ENCODE measurements at regions not wholly inside any gene's neighbourhood (a gene's known extent, or its start where the extent isn't known, plus 50 kb on each side); places are given as distances from the start of the nearest gene placed in this dataset.

DNA sequence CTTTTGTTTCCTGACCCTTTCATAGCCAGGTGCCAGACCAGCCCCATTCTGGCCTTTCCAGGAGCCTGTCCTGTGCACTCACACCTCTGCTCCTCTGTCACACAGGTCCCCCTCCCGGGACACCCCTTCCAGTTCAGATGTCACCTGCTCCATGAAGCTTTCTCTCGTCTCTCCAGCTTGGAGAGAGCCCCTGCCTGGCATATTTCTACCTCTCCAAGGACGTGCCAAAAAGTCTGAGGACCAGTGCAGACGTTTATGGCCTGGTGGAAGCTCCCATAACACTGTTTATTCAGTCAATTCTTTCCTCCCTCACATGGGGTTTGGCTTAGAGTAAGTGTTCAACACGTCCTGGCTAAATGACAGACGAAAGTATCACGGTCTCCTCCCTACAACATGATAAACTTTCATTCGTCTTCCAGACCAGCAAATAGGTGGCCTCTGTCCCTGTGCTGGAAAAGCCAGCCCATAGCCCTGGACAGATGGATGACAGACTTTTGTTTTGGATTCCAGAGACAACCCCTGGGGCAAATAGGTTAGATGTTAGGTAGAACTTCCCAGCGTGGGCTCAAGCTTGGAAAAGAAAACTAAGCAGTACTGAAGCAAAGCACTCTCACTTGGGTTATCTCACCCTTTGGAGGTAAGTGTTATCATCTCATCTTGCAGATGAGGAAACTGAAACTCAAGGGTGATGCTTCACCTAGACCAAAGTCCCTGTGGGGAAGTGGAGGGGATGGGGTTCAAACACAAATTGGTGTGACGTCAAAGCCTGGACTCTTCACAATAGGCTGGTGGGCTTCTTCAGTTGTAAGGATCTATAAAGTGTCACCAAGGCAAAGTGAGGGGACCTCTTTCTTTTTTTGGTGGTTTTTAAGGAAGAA is 52.9 kb upstream of the ECE1 start:
- Mint-ChIP-seq H3K36me3 (ENCODE audit: insufficient read depth) (peaks cover 17% of the 10 kb centered on the region), H3K4me3 (no peak overlapping the region), H3K9me3 (no peaks in the 10 kb centered on the region), H3K27ac (peak overlapping the region; percentile 83 to 87), H3K27me3 (no peaks in the 10 kb centered on the region), H3K4me1 (ENCODE audit: low read depth in 2 of 2) (peaks cover 46 to 47% of the 10 kb centered on the region in 2 donors)
- DNase-seq (no peak), ATAC-seq (replicated peaks) (peak; percentile 23)

DNA sequence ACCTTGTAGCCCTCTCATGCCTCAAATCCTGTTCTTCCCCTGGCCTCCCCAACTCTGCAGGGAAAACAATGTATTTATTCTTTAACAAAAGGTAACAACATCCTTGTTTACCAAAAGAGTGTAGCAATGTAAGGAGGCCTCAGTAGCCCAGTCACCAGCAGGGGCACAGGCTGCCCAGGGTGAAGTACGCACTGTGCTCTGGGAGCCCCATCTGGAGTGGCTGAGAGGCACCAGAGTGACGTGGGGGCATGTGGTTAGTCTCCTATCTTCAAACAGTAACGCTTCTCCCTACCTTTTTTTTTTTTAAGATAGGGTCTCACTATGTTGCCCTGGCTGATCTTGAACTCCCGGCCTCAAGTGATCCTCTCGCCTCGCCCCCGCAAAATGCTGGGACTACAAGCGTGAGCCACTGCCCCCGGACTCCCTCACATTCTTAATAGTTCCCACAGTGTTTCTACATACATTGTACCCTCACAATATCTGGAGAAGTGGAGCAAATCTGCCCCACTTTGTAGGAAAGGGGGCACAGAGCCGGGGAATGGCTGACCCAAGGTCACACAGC is 51.3 kb upstream of the ECE1 start:
- H3K27ac Mint-ChIP-seq: no peak overlapping the region
- no peak overlapping the region for H3K4me3 Mint-ChIP-seq
- peaks cover 46 to 47% of the 10 kb centered on the region in 2 donors for H3K4me1 Mint-ChIP-seq (ENCODE audit: low read depth in 2 of 2)
- peaks cover 17% of the 10 kb centered on the region for H3K36me3 Mint-ChIP-seq (ENCODE audit: insufficient read depth)
- no peak for DNase-seq
- H3K27me3 Mint-ChIP-seq: no peaks in the 10 kb centered on the region
- no peaks in the 10 kb centered on the region for H3K9me3 Mint-ChIP-seq
- no peak for ATAC-seq (replicated peaks)

DNA sequence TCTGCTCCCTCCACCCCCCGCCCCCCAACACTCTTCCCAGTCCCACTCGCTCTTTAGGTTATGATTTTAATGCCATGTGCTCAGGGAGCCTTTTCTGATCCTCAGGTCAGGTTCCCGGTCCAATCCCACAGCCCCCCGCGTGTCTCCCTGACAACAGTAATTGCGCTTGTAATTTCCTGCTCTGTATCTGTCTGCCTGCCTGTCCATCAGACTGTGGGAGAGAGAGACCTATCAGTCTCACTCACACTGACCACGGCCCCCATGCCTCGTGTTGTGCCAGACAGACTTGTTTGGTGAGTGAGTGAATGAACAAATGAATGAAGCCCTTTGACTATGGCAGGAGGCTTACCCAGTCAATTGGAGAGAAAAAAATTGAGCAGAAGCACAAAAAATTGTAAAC is 50.8 kb upstream of the ECE1 start:
- Mint-ChIP-seq H3K27me3 (no peaks in the 10 kb centered on the region), H3K27ac (no peak overlapping the region), H3K4me3 (no peak overlapping the region), H3K36me3 (ENCODE audit: insufficient read depth) (peaks cover 17% of the 10 kb centered on the region), H3K4me1 (ENCODE audit: low read depth in 2 of 2) (peaks cover 46 to 48% of the 10 kb centered on the region in 2 donors), H3K9me3 (no peaks in the 10 kb centered on the region)
- DNase-seq: no peak
- ATAC-seq (replicated peaks): no peak

DNA sequence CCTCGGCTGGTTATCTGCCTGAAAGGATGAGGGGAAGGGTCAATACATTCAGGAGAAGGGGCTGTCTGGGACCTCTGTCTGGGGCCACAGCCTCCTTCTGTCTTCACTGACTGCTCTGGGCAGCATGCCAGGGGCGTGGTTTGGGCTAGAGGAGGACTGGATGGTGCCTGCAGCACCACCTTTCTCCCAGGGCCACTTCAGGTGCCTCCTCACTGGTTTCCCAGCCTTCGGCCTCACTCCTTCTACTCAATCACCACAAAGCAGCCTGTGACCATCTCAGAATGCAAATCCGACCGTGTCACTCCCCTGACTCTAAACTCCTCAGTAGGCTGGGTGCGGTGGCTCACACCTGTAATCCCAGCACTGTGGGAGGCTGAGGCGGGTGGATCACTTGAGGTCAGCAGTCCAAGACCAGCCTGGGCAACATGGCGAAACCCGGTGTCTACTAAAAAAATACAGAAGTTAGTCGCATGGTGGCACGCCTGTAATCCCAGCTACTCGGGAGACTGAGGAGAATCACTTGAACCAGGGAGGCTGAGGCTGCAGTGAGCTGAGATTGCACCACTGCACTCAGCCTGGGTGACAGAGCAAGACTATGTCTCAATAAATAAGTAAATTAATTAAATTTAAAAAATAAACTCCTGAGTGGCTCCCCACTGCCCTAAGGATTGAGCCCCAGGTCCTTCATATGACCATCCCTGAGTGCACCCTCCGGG is 50.1 kb upstream of the ECE1 start:
- H3K36me3 Mint-ChIP-seq (ENCODE audit: insufficient read depth): peaks cover 17% of the 10 kb centered on the region
- no peaks in the 10 kb centered on the region for H3K27me3 Mint-ChIP-seq
- no peak overlapping the region for H3K4me3 Mint-ChIP-seq
- H3K9me3 Mint-ChIP-seq: no peaks in the 10 kb centered on the region
- no peak for ATAC-seq (replicated peaks)
- H3K27ac Mint-ChIP-seq: no peak overlapping the region
- DNase-seq: no peak
- H3K4me1 Mint-ChIP-seq (ENCODE audit: low read depth in 2 of 2): peaks cover 52 to 53% of the 10 kb centered on the region in 2 donors
